Fibroblast of lung (primary cell): ENCODE measurements at regions not wholly inside any gene's neighbourhood (a gene's known extent, or its start where the extent isn't known, plus 50 kb on each side); places are given as distances from the start of the nearest gene placed in this dataset.
A peak's percentile ranks its signal among the peaks of the same experiment; 100 is the strongest.

Source experiments
- DNase-seq, 2 donors: peaks; one replicate each; pipeline versions ENCODE4 v3.0.0 to v3.0.0-alpha.2; 2010; ENCODE audit warnings: low read depth in 2 of 2
- H2AFZ ChIP-seq: 2 replicates; pipeline ENCODE4 v1.5.1; 2012; ENCODE audit warnings: low read length, control low read depth, inconsistent platforms
- H3K27ac ChIP-seq: 2 replicates; pipeline ENCODE4 v1.5.1; 2011; ENCODE audit warnings: low read length, control low read depth; ENCODE audit not compliant: insufficient read depth
- H3K27me3 ChIP-seq: 2 replicates; pipeline ENCODE4 v1.5.1; 2011; ENCODE audit warnings: mild to moderate bottlenecking, low read length; ENCODE audit not compliant: control insufficient read depth, insufficient read depth
- H3K36me3 ChIP-seq: 2 replicates; pipeline ENCODE4 v1.5.1; 2011; ENCODE audit warnings: low read length; ENCODE audit not compliant: control insufficient read depth, insufficient read depth
- H3K4me1 ChIP-seq: 2 replicates; pipeline ENCODE4 v1.5.1; 2011; ENCODE audit warnings: low read length; ENCODE audit not compliant: control insufficient read depth, insufficient read depth; ENCODE audit errors: extremely low read depth
- H3K4me2 ChIP-seq: 2 replicates; pipeline ENCODE4 v1.5.1; 2011; ENCODE audit warnings: low read length, control low read depth; ENCODE audit not compliant: insufficient read depth; ENCODE audit errors: extremely low read depth
- H3K4me3 ChIP-seq, 4 experiments: fragments of 200-600 bp in 1 of 4; sonication (generic) in 1 of 4; replicated peaks in 1 of 4; 2 replicates each; pipeline ENCODE4 v1.5.1; 2011 to 2016; ENCODE audit warnings: low read length in 4 of 4, low read depth in 3 of 4, mild to moderate bottlenecking in 3 of 4, control low read depth in 2 of 4, inconsistent platforms in 1 of 4, mixed read lengths in 1 of 4; ENCODE audit not compliant: insufficient read depth in 1 of 4; ENCODE audit errors: control extremely low read depth in 1 of 4
- H3K79me2 ChIP-seq: 2 replicates; pipeline ENCODE4 v1.5.1; 2012; ENCODE audit warnings: mild to moderate bottlenecking, low read length, inconsistent platforms; ENCODE audit not compliant: control insufficient read depth, insufficient read depth
- H3K9ac ChIP-seq: 2 replicates; pipeline ENCODE4 v1.5.1; 2011; ENCODE audit warnings: mild to moderate bottlenecking, low read length, control low read depth; ENCODE audit not compliant: insufficient read depth
- H3K9me3 ChIP-seq: 2 replicates; pipeline ENCODE4 v1.5.1; 2012; ENCODE audit warnings: low read depth, low read length; ENCODE audit not compliant: control insufficient read depth, insufficient read depth
- H4K20me1 ChIP-seq: 2 replicates; pipeline ENCODE4 v1.5.1; 2011; ENCODE audit warnings: low read length; ENCODE audit not compliant: control insufficient read depth, insufficient read depth; ENCODE audit errors: extremely low read depth
- EZH2 ChIP-seq: IDR thresholded peaks from 2 replicates; pipeline ENCODE4 v1.5.1; 2012; ENCODE audit warnings: low read length, control low read depth, mild to moderate bottlenecking; ENCODE audit errors: missing control alignments
- TF ChIP-seq, protein P1 (sequence below), 2 donors: IDR thresholded peaks in 1 of 2; conservative IDR thresholded peaks in 1 of 2; 1 replicate in 1 of 2; 2 replicates in 1 of 2; pipeline ENCODE4 v1.5.1; 2011 to 2012; ENCODE audit warnings: low read length in 2 of 2, control low read depth in 1 of 2, inconsistent platforms in 1 of 2, low read depth in 1 of 2, mild to moderate bottlenecking in 1 of 2

- H3K9me3 ChIP-seq = no peaks in the 10 kb centered on the region
- H3K4me3 ChIP-seq = no peak overlapping the region
- no peak overlapping the region for H3K27ac ChIP-seq
- no peaks in the 10 kb centered on the region for H3K27me3 ChIP-seq
- H3K4me2 ChIP-seq = no peak overlapping the region
- H3K9ac ChIP-seq = no peak overlapping the region
- no peak overlapping the region for H2AFZ ChIP-seq
- no peaks in the 10 kb centered on the region for H3K79me2 ChIP-seq
- DNase-seq = peak; percentile 24 to 54
- no peaks in the 10 kb centered on the region for H4K20me1 ChIP-seq
- no peaks in the 10 kb centered on the region for H3K36me3 ChIP-seq
- no peaks in the 10 kb centered on the region for H3K4me1 ChIP-seq
- TF ChIP-seq EZH2 = no peak
- TF ChIP-seq, protein P1, sequence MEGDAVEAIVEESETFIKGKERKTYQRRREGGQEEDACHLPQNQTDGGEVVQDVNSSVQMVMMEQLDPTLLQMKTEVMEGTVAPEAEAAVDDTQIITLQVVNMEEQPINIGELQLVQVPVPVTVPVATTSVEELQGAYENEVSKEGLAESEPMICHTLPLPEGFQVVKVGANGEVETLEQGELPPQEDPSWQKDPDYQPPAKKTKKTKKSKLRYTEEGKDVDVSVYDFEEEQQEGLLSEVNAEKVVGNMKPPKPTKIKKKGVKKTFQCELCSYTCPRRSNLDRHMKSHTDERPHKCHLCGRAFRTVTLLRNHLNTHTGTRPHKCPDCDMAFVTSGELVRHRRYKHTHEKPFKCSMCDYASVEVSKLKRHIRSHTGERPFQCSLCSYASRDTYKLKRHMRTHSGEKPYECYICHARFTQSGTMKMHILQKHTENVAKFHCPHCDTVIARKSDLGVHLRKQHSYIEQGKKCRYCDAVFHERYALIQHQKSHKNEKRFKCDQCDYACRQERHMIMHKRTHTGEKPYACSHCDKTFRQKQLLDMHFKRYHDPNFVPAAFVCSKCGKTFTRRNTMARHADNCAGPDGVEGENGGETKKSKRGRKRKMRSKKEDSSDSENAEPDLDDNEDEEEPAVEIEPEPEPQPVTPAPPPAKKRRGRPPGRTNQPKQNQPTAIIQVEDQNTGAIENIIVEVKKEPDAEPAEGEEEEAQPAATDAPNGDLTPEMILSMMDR (conservative IDR thresholded peaks at IDR 0.05 in 1 of 2, IDR thresholded peaks at IDR 0.05 in 1 of 2; ENCODE audit: low read depth in 1 of 2, low read length in 2 of 2) = no peak
These were observed 469.9 kb downstream of the ARHGEF28 start for GRCh38 chr5:74095871-74096270.

DNA sequence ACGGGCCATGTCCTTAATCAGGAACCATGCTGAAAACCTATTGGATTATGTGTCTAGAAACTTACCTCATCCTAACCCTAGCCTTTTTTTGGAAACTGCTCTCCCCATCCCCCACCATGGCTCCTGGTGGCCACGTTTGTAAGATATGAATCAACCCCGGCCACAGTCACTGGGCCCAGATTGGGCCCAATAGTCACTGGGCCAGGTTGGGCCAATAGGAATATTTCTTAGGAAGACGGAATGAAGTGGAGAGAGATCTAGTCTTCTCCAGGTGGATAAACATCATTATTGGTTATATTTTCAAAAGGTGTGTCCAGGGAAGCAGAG lies 468.7 kb downstream of the ARHGEF28 start:
- H3K27ac ChIP-seq = no peak overlapping the region

GRCh38 chr5:74094096-74094781 lies 468.2 kb downstream of the ARHGEF28 start:
- peak; percentile 29 to 41 for DNase-seq
- no peak for TF ChIP-seq EZH2
- TF ChIP-seq, protein P1 (conservative IDR thresholded peaks at IDR 0.05 in 1 of 2, IDR thresholded peaks at IDR 0.05 in 1 of 2; ENCODE audit: low read depth in 1 of 2, low read length in 2 of 2) = no peak
- Histone ChIP-seq H3K27ac (no peak overlapping the region), H3K36me3 (no peaks in the 10 kb centered on the region), H3K4me1 (no peaks in the 10 kb centered on the region), H3K9ac (no peak overlapping the region), H4K20me1 (no peaks in the 10 kb centered on the region), H3K27me3 (peaks cover 2% of the 10 kb centered on the region), H3K4me2 (no peak overlapping the region), H2AFZ (no peak overlapping the region), H3K9me3 (no peaks in the 10 kb centered on the region), H3K79me2 (no peaks in the 10 kb centered on the region), H3K4me3 (no peak overlapping the region)

More for the DNA sequence above, 468.7 kb downstream of the ARHGEF28 start:
- Histone ChIP-seq H3K9me3 (no peaks in the 10 kb centered on the region), H3K4me3 (no peak overlapping the region), H3K27me3 (no peaks in the 10 kb centered on the region), H3K79me2 (no peaks in the 10 kb centered on the region), H2AFZ (no peak overlapping the region), H3K9ac (no peak overlapping the region), H3K4me1 (no peaks in the 10 kb centered on the region), H3K36me3 (no peaks in the 10 kb centered on the region), H4K20me1 (no peaks in the 10 kb centered on the region), H3K4me2 (no peak overlapping the region)
- no peak for DNase-seq
- TF ChIP-seq, protein P1 (conservative IDR thresholded peaks at IDR 0.05 in 1 of 2, IDR thresholded peaks at IDR 0.05 in 1 of 2; ENCODE audit: low read depth in 1 of 2, low read length in 2 of 2) = no peak
- TF ChIP-seq EZH2 = no peak
